GM12878 (cell line): ENCODE measurements at regions not wholly inside any gene's neighbourhood (a gene's known extent, or its start where the extent isn't known, plus 50 kb on each side); places are given as distances from the start of the nearest gene placed in this dataset.

ENCODE experiments used
- ATAC-seq: fragments of 200-7000 bp; cut with Tn5 transposase; 3 replicates; pipeline ENCODE4 v1.9.1; 2020; ENCODE audit warnings: mild to moderate bottlenecking, moderate library complexity
- BruUV-seq: library from RNA; stranded (reverse); fragments of 400-500 nt; replicated peaks from 2 replicates; lab custom pipeline; 2021; lab: Mats Ljungman, UMichigan
- CTCF ChIA-PET: fragments of 300-600 bp; sonication (Branson Sonifier 250); formaldehyde crosslinking; extraction: SDS; loops from one replicate; lab custom pipeline; 2021; ENCODE audit warnings: inconsistent platforms; lab: Yijun Ruan, JAX
- POLR2A ChIA-PET: fragments of 350-600 bp; formaldehyde crosslinking; extraction: SDS; loops from one replicate; lab custom pipeline; 2021; ENCODE audit warnings: inconsistent platforms; lab: Charles Lee
- RAD21 ChIA-PET: fragments of 300-600 bp; sonication (Branson Sonifier 250); formaldehyde crosslinking; loops from one replicate; lab custom pipeline; 2023; ENCODE audit warnings: antibody characterized with exemption; ENCODE audit not compliant: unreplicated experiment; lab: Charles Lee
- SMC1A ChIA-PET: fragments of 300-600 bp; sonication (Branson Sonifier 250); formaldehyde crosslinking; loops from one replicate; lab custom pipeline; 2023; ENCODE audit not compliant: unreplicated experiment, uncharacterized antibody; lab: Charles Lee
- DNase-seq: peaks from one replicate; pipeline ENCODE4 v3.0.0-alpha.2; 2011; ENCODE audit warnings: low read depth, low spot score
- FAIRE-seq: peaks from 3 replicates; lab custom pipeline; 2011; peaks lifted over from hg19 to GRCh38; lab: Jason Lieb, UNC
- H2AFZ ChIP-seq: 2 replicates; pipeline ENCODE4 v1.6.0; 2011; ENCODE audit warnings: low read depth, low read length, control low read depth; ENCODE audit not compliant: control insufficient read depth
- H3K27ac ChIP-seq: 2 replicates; pipeline ENCODE4 v1.5.1; 2011; ENCODE audit warnings: control low read depth; ENCODE audit not compliant: control insufficient read depth, insufficient read depth
- H3K27me3 ChIP-seq, 2 experiments: replicated peaks in 1 of 2; 2 replicates each; pipeline versions ENCODE4 v1.6.0 to v1.6.1; 2011; ENCODE audit warnings: low read length in 1 of 2; ENCODE audit not compliant: control insufficient read depth in 2 of 2, insufficient read depth in 2 of 2
- H3K36me3 ChIP-seq, 2 experiments: 2 replicates each; pipeline ENCODE4 v1.5.1; 2011; ENCODE audit warnings: low read length in 1 of 2; ENCODE audit not compliant: control insufficient read depth in 2 of 2, insufficient read depth in 2 of 2
- H3K4me1 ChIP-seq: 2 replicates; pipeline ENCODE4 v1.6.1; 2011; ENCODE audit warnings: mild to moderate bottlenecking, low read length, moderate library complexity, mixed read lengths; ENCODE audit not compliant: control insufficient read depth, insufficient read depth
- H3K4me2 ChIP-seq: 2 replicates; pipeline ENCODE4 v1.6.0; 2011; ENCODE audit warnings: control low read depth; ENCODE audit not compliant: control insufficient read depth, insufficient read depth
- H3K4me3 ChIP-seq: fragments of 200-600 bp; sonication (generic); 2 replicates; pipeline ENCODE4 v1.5.1; 2016
- H3K79me2 ChIP-seq: 2 replicates; pipeline ENCODE4 v1.6.0; 2011; ENCODE audit warnings: low read length; ENCODE audit not compliant: control insufficient read depth, insufficient read depth
- H3K9ac ChIP-seq: 2 replicates; pipeline ENCODE4 v1.8.0; 2011; ENCODE audit warnings: low read length, control low read depth, mixed read lengths; ENCODE audit not compliant: control insufficient read depth, insufficient read depth
- H3K9me3 ChIP-seq: replicated peaks from 3 replicates; pipeline ENCODE4 v1.5.1; 2011; ENCODE audit warnings: mild to moderate bottlenecking, low read length; ENCODE audit not compliant: control insufficient read depth, insufficient read depth
- H4K20me1 ChIP-seq: 2 replicates; pipeline ENCODE4 v1.6.0; 2011; ENCODE audit not compliant: control insufficient read depth, insufficient read depth
- CBX3 ChIP-seq: fragments of 200-600 bp; sonication (generic); IDR thresholded peaks from 2 replicates; pipeline ENCODE4 v1.6.1; 2016; ENCODE audit warnings: low read depth, borderline replicate concordance
- CHD1 ChIP-seq: IDR thresholded peaks from 2 replicates; pipeline ENCODE4 v1.6.1; 2012; ENCODE audit warnings: low read depth, low read length, improper control_type of control experiment
- KDM1A ChIP-seq: fragments of 200-600 bp; sonication (generic); IDR thresholded peaks from 2 replicates; pipeline ENCODE4 v1.6.1; 2016; ENCODE audit warnings: borderline replicate concordance
- MEF2A ChIP-seq: IDR thresholded peaks from 2 replicates; pipeline ENCODE4 v1.6.1; 2011; ENCODE audit warnings: low read depth, mild to moderate bottlenecking, low read length, moderate library complexity; ENCODE audit not compliant: insufficient read depth
- NR2F1 ChIP-seq: fragments of 450-650 bp; conservative IDR thresholded peaks from 2 replicates; pipeline ENCODE4 v1.6.1; 2017; ENCODE audit warnings: mild to moderate bottlenecking
- PRDM15 ChIP-seq: fragments of 450-650 bp; formaldehyde crosslinking; IDR thresholded peaks from 2 replicates; pipeline ENCODE4 v1.4.0; 2020; ENCODE audit warnings: mild to moderate bottlenecking, moderate library complexity
- REST ChIP-seq: IDR thresholded peaks from 2 replicates; pipeline ENCODE4 v1.6.1; 2012; ENCODE audit warnings: mild to moderate bottlenecking, low read depth, low read length
- SPI1 ChIP-seq: IDR thresholded peaks from 2 replicates; pipeline ENCODE4 v1.6.1; 2011; ENCODE audit warnings: low read depth, mild to moderate bottlenecking, low read length, moderate library complexity, borderline replicate concordance; ENCODE audit not compliant: insufficient read depth
- SREBF2 ChIP-seq: IDR thresholded peaks from 2 replicates; pipeline ENCODE4 v1.6.1; 2012; ENCODE audit warnings: mild to moderate bottlenecking, low read length
- WGBS: methylation state at CpG from one replicate; pipeline ENCODE4 v1.1.6; 2016; ENCODE audit warnings: low lambda C conversion rate; ENCODE audit not compliant: insufficient replicate concordance, insufficient coverage; ENCODE audit errors: missing lambda C conversion rate; 5-methylcytosine and 5-hydroxymethylcytosine counted together
- in situ Hi-C: fragments of 300-500 bp; cut with MboI; formaldehyde crosslinking; loops from 9 replicates; pipeline ENCODE4 v1.14.3; 2018; ENCODE audit warnings: mixed read lengths
- intact Hi-C: fragments of 100-400 bp; cut with micrococcal nuclease; formaldehyde crosslinking; loops from one replicate; pipeline ENCODE4 v1.14.2; 2022; ENCODE audit not compliant: unreplicated experiment

GRCh38 chr18:77980275-77980674 is 730.6 kb downstream of the GALR1 start:
- Histone ChIP-seq H3K36me3 (no peaks in the 10 kb centered on the region), H2AFZ (no peak overlapping the region), H3K79me2 (no peaks in the 10 kb centered on the region), H3K27ac (no peak overlapping the region), H3K27me3 (no peaks in the 10 kb centered on the region), H3K4me2 (no peak overlapping the region), H3K9ac (no peak overlapping the region), H3K4me3 (no peak overlapping the region), H3K4me1 (no peaks in the 10 kb centered on the region), H4K20me1 (no peaks in the 10 kb centered on the region), H3K9me3 (no peaks in the 10 kb centered on the region)
- intact Hi-C loops: no loop called here
- FAIRE-seq (no peak), ATAC-seq (no peak), DNase-seq (no peak)
- WGBS: 43% methylated on average over 10 of the region's 10 CpGs
- ChIA-PET POLR2A (no interaction called here), SMC1A (no interaction called here), RAD21 (no interaction called here), CTCF (no interaction called here)
- TF ChIP-seq SREBF2 (no peak), NR2F1 (no peak), PRDM15 (CRISPR knock-in tag) (no peak), SPI1 (no peak), CHD1 (no peak), MEF2A (no peak), CBX3 (no peak), KDM1A (no peak), REST (no peak)
- BruUV-seq: no TSS peak
- in situ Hi-C loops: no loop called here
